K562 (cell line): ENCODE measurements at regions not wholly inside any gene's neighbourhood (a gene's known extent, or its start where the extent isn't known, plus 50 kb on each side); places are given as distances from the start of the nearest gene placed in this dataset.

Source experiments
- ATAC-seq: fragments of 200-7000 bp; cut with Tn5 transposase; 3 replicates; pipeline ENCODE4 v1.9.1; 2020; ENCODE audit warnings: moderate library complexity
- BruUV-seq: library from RNA; stranded (reverse); fragments of 400-500 nt; replicated peaks from 2 replicates; lab custom pipeline; 2021; lab: Mats Ljungman, UMichigan
- CTCF ChIA-PET: fragments of 300-600 bp; formaldehyde crosslinking; extraction: SDS; loops from one replicate; lab custom pipeline; 2021; ENCODE audit warnings: low intra/inter-chr PET ratio; lab: Yijun Ruan, JAX
- POLR2A ChIA-PET: fragments of 300-600, 350-650 bp; sonication (Branson Sonifier 250); formaldehyde crosslinking; extraction: SDS; loops from one replicate; lab custom pipeline; 2021; ENCODE audit warnings: antibody characterized with exemption, inconsistent platforms; lab: Yijun Ruan, JAX
- DNase-seq, 4 experiments: peaks; one replicate each; pipeline versions ENCODE4 v3.0.0 to v3.0.0-alpha.2; 2011 to 2018; ENCODE audit warnings: low spot score in 3 of 4, mixed read lengths in 3 of 4; ENCODE audit errors: extremely low read depth in 1 of 4
- FAIRE-seq: peaks from 2 replicates; lab custom pipeline; 2011; peaks lifted over from hg19 to GRCh38; lab: Jason Lieb, UNC
- H2AFZ ChIP-seq: 2 replicates; pipeline ENCODE4 v1.6.0; 2011; ENCODE audit warnings: low read depth, low read length, control low read depth, inconsistent platforms
- H3K27ac ChIP-seq: fragments of 200-600 bp; 3 replicates; pipeline ENCODE4 v1.8.0; 2011; ENCODE audit warnings: low read depth, mild to moderate bottlenecking, control low read depth, inconsistent platforms, low read length, moderate library complexity, mixed read lengths; ENCODE audit errors: extremely low read depth
- H3K27me3 ChIP-seq, 2 experiments: fragments of 300-600 bp in 1 of 2; 2 replicates in 1 of 2; 3 replicates in 1 of 2; pipeline versions ENCODE4 v1.6.0 to v1.8.0; 2011; ENCODE audit warnings: inconsistent platforms in 2 of 2, low read length in 2 of 2, mild to moderate bottlenecking in 1 of 2, mixed read lengths in 1 of 2, moderate library complexity in 1 of 2; ENCODE audit not compliant: control insufficient read depth in 2 of 2, insufficient read depth in 2 of 2
- H3K36me3 ChIP-seq: fragments of 300-600 bp; 3 replicates; pipeline ENCODE4 v1.8.0; 2011; ENCODE audit warnings: mild to moderate bottlenecking, low read length, inconsistent platforms; ENCODE audit not compliant: control insufficient read depth, insufficient read depth
- H3K4me1 ChIP-seq, 2 experiments: fragments of 200-600 bp in 1 of 2; replicated peaks in 1 of 2; 2 replicates in 1 of 2; 3 replicates in 1 of 2; pipeline versions ENCODE4 v1.5.1 to v1.8.0; 2011; ENCODE audit warnings: inconsistent platforms in 2 of 2, low read length in 2 of 2, mild to moderate bottlenecking in 1 of 2, mixed read lengths in 1 of 2, moderate library complexity in 1 of 2; ENCODE audit not compliant: control insufficient read depth in 2 of 2, insufficient read depth in 2 of 2
- H3K4me2 ChIP-seq: 2 replicates; pipeline ENCODE4 v1.6.1; 2011; ENCODE audit warnings: low read length, control low read depth, inconsistent platforms, mixed read lengths; ENCODE audit not compliant: insufficient read depth
- H3K4me3 ChIP-seq: fragments of 200-600 bp; sonication (generic), shearing (Covaris generic); 2 replicates; pipeline ENCODE4 v1.5.1; 2016; ENCODE audit warnings: control low read depth, inconsistent platforms
- H3K79me2 ChIP-seq: fragments of 200-600 bp; 3 replicates; pipeline ENCODE4 v1.8.0; 2011; ENCODE audit warnings: low read length, inconsistent platforms; ENCODE audit not compliant: control insufficient read depth, insufficient read depth
- H3K9ac ChIP-seq, 2 experiments: 2 replicates each; pipeline versions ENCODE4 v1.6.0 to v1.6.1; 2011; ENCODE audit warnings: low read depth in 2 of 2, low read length in 2 of 2, control low read depth in 1 of 2, inconsistent platforms in 1 of 2, mild to moderate bottlenecking in 1 of 2, mixed read lengths in 1 of 2; ENCODE audit not compliant: insufficient read depth in 1 of 2
- H3K9me1 ChIP-seq: one replicate; pipeline ENCODE4 v1.6.0; 2011; ENCODE audit warnings: inconsistent platforms, mild to moderate bottlenecking, low read length, moderate library complexity; ENCODE audit not compliant: control insufficient read depth, insufficient read depth
- H3K9me3 ChIP-seq: replicated peaks from 2 replicates; pipeline ENCODE4 v1.5.1; 2011; ENCODE audit warnings: low read depth, low read length, inconsistent platforms; ENCODE audit not compliant: control insufficient read depth, insufficient read depth
- H4K20me1 ChIP-seq: replicated peaks from 2 replicates; pipeline ENCODE4 v1.6.1; 2011; ENCODE audit warnings: low read length, inconsistent platforms, mixed read lengths; ENCODE audit not compliant: control insufficient read depth, insufficient read depth
- ETV6 ChIP-seq, 3 experiments: fragments of 150-350 bp in 1 of 3; sonication (generic) in 1 of 3; formaldehyde crosslinking in 1 of 3; IDR thresholded peaks; 2 replicates each; pipeline versions ENCODE4 v1.6.1 to v1.8.0; 2014 to 2022; ENCODE audit warnings: borderline replicate concordance in 2 of 3, low read depth in 2 of 3, antibody characterized with exemption in 1 of 3, low read length in 1 of 3, mild to moderate bottlenecking in 1 of 3, missing genetic modification reagents in 1 of 3
- FOXJ3 ChIP-seq: sonication (generic); formaldehyde crosslinking; IDR thresholded peaks from 2 replicates; pipeline ENCODE4 v1.4.0; 2020; ENCODE audit warnings: mild to moderate bottlenecking, missing genetic modification reagents
- FOXP1 ChIP-seq: sonication (generic); formaldehyde crosslinking; IDR thresholded peaks from 2 replicates; pipeline ENCODE4 v1.8.0; 2022; ENCODE audit warnings: mild to moderate bottlenecking, missing genetic modification reagents
- HLTF ChIP-seq: fragments of 450-650 bp; IDR thresholded peaks from 2 replicates; pipeline ENCODE4 v1.6.1; 2016
- RBM17 ChIP-seq: fragments of 200-400 bp; formaldehyde crosslinking; IDR thresholded peaks from 2 replicates; pipeline ENCODE4 v1.6.1; 2017; ENCODE audit warnings: low read depth, mild to moderate bottlenecking, low read length, borderline replicate concordance
- TARDBP ChIP-seq: fragments of 450-650 bp; IDR thresholded peaks from 2 replicates; pipeline ENCODE4 v1.6.1; 2016
- ZBTB34 ChIP-seq: fragments of 250-450 bp; sonication (Bioruptor Pico); IDR thresholded peaks from 2 replicates; pipeline ENCODE4 v1.8.0; 2021; ENCODE audit warnings: mild to moderate bottlenecking, moderate library complexity
- ZNF316 ChIP-seq: fragments of 450-650 bp; IDR thresholded peaks from 2 replicates; pipeline ENCODE4 v1.6.1; 2016
- ZNF551 ChIP-seq: fragments of 250-450 bp; sonication (Bioruptor Pico); IDR thresholded peaks from 2 replicates; pipeline ENCODE4 v1.5.0; 2021; ENCODE audit warnings: mild to moderate bottlenecking, moderate library complexity
- WGBS: fragments of 100-300 bp; shearing (Covaris generic); methylation state at CpG from one replicate; pipeline ENCODE4 v1.1.6; 2016; ENCODE audit warnings: low coverage, mixed read lengths; ENCODE audit not compliant: insufficient coverage; ENCODE audit errors: missing lambda C conversion rate; 5-methylcytosine and 5-hydroxymethylcytosine counted together
- in situ Hi-C: fragments of 300-500 bp; cut with MboI; formaldehyde crosslinking; loops from 4 replicates; pipeline ENCODE4 v1.15.0; 2018; ENCODE audit warnings: inconsistent platforms, mixed read lengths
- intact Hi-C: fragments of 100-400 bp; cut with micrococcal nuclease; formaldehyde crosslinking; loops from 2 replicates; pipeline ENCODE4 v1.14.2; 2022

GRCh38 chr16:11472851-11473250, 113.9 kb downstream of the LITAF start:
- H3K4me1 ChIP-seq = peaks cover 0 to 8% of the 10 kb centered on the region in 2 experiments; a peak in 2 of 5 replicates
- intact Hi-C loops (no loop called here), in situ Hi-C loops (no loop called here)
- H3K4me3 ChIP-seq = no peak overlapping the region
- H3K36me3 ChIP-seq = no peaks in the 10 kb centered on the region
- ChIA-PET CTCF (no interaction called here), POLR2A (interaction anchor here (0.6 to 1.5 kb wide), 4 partner anchors 8 to 65 kb away, joined by 3 to 6 read pairs (median 4); no protein-coding TSS in a partner anchor)
- H3K9me3 ChIP-seq = no peaks in the 10 kb centered on the region
- 23% methylated on average over 9 of the region's 9 CpGs for WGBS
- H3K79me2 ChIP-seq = no peaks in the 10 kb centered on the region
- ATAC-seq (no peak), FAIRE-seq (no peak), DNase-seq (no peak)
- H3K27me3 ChIP-seq = peaks cover 8 to 45% of the 10 kb centered on the region in 2 experiments; a peak in 3 of 5 replicates
- H2AFZ ChIP-seq = no peak overlapping the region
- no peaks in the 10 kb centered on the region; the same call in 1 of the 2 replicates for H4K20me1 ChIP-seq
- H3K4me2 ChIP-seq = no peak overlapping the region
- no peaks in the 10 kb centered on the region for H3K9me1 ChIP-seq
- BruUV-seq = no TSS peak
- H3K27ac ChIP-seq = no peak overlapping the region
- no peak for TF ChIP-seq HLTF
- no peak for TF ChIP-seq ETV6 (IDR thresholded peaks at IDR 0.05; ENCODE audit: borderline replicate concordance in 1 of 2, low read depth in 2 of 2, low read length in 1 of 2)
- TF ChIP-seq ETV6 (CRISPR knock-in tag; IDR thresholded peaks at IDR 0.05; ENCODE audit: borderline replicate concordance) = no peak
- TF ChIP-seq ZBTB34 = no peak
- no peak for TF ChIP-seq FOXJ3 (CRISPR knock-in tag)
- TF ChIP-seq RBM17 = no peak
- no peak for TF ChIP-seq FOXP1 (CRISPR knock-in tag)
- no peak for TF ChIP-seq ZNF551
- no peak for TF ChIP-seq ZNF316
- no peak for TF ChIP-seq TARDBP
- no peak overlapping the region for H3K9ac ChIP-seq
